Sigmoid colon (tissue), 4 donors: ENCODE measurements at regions not wholly inside any gene's neighbourhood (a gene's known extent, or its start where the extent isn't known, plus 50 kb on each side); places are given as distances from the start of the nearest gene placed in this dataset.

Experiments
- CTCF ChIP-seq, 4 experiments: fragments of 450-650 bp in 3 of 4; fragments of 200-600 bp in 1 of 4; IDR thresholded peaks; one replicate each; pipeline ENCODE4 v1.5.1; 2016 to 2019; ENCODE audit warnings: antibody characterized with exemption in 4 of 4, mild to moderate bottlenecking in 3 of 4, moderate library complexity in 2 of 4
- POLR2A ChIP-seq, 2 donors: fragments of 450-650 bp; IDR thresholded peaks; one replicate each; pipeline ENCODE4 v1.6.1; 2016; ENCODE audit warnings: antibody characterized with exemption in 2 of 2, mild to moderate bottlenecking in 2 of 2, moderate library complexity in 2 of 2
- POLR2AphosphoS5 ChIP-seq, 4 donors: sonication (generic); formaldehyde crosslinking; IDR thresholded peaks; one replicate each; pipeline ENCODE4 v1.6.1; 2017; ENCODE audit warnings: antibody characterized with exemption in 4 of 4

DNA sequence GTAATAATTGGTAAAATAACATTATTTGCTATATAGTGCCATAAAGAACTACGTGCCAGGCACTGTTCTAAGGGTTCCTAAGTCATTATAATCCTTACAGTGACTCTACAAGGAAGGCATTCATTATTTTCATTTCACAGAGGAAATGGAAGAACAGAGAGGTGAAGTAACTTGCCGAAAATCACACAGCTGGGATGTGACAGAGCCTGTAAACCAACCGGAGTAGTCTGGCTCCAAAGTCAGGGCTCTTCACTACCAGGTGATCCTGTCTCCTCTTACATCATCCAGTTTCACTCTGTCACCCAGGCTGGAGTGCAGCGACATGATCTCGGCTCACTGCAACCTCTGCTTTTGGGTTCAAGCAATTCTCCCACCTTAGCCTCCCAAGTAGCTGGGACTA is 59.2 kb upstream of the RBFOX2 start:
- TF ChIP-seq CTCF (IDR thresholded peaks at IDR 0.05) (no peak), POLR2AphosphoS5 (IDR thresholded peaks at IDR 0.05) (no peak), POLR2A (IDR thresholded peaks at IDR 0.05) (no peak)
